GM12878 (cell line): ENCODE measurements at regions not wholly inside any gene's neighbourhood (a gene's known extent, or its start where the extent isn't known, plus 50 kb on each side); places are given as distances from the start of the nearest gene placed in this dataset.

Experiments used
- ATAC-seq: fragments of 200-7000 bp; cut with Tn5 transposase; 3 replicates; pipeline ENCODE4 v1.9.1; 2020; ENCODE audit warnings: mild to moderate bottlenecking, moderate library complexity
- BruUV-seq: library from RNA; stranded (reverse); fragments of 400-500 nt; replicated peaks from 2 replicates; lab custom pipeline; 2021; lab: Mats Ljungman, UMichigan
- CTCF ChIA-PET: fragments of 300-600 bp; sonication (Branson Sonifier 250); formaldehyde crosslinking; extraction: SDS; loops from one replicate; lab custom pipeline; 2021; ENCODE audit warnings: inconsistent platforms; lab: Yijun Ruan, JAX
- POLR2A ChIA-PET: fragments of 350-600 bp; formaldehyde crosslinking; extraction: SDS; loops from one replicate; lab custom pipeline; 2021; ENCODE audit warnings: inconsistent platforms; lab: Charles Lee
- RAD21 ChIA-PET: fragments of 300-600 bp; sonication (Branson Sonifier 250); formaldehyde crosslinking; loops from one replicate; lab custom pipeline; 2023; ENCODE audit warnings: antibody characterized with exemption; ENCODE audit not compliant: unreplicated experiment; lab: Charles Lee
- SMC1A ChIA-PET: fragments of 300-600 bp; sonication (Branson Sonifier 250); formaldehyde crosslinking; loops from one replicate; lab custom pipeline; 2023; ENCODE audit not compliant: unreplicated experiment, uncharacterized antibody; lab: Charles Lee
- DNase-seq: peaks from one replicate; pipeline ENCODE4 v3.0.0-alpha.2; 2011; ENCODE audit warnings: low read depth, low spot score
- FAIRE-seq: peaks from 3 replicates; lab custom pipeline; 2011; peaks lifted over from hg19 to GRCh38; lab: Jason Lieb, UNC
- H2AFZ ChIP-seq: 2 replicates; pipeline ENCODE4 v1.6.0; 2011; ENCODE audit warnings: low read depth, low read length, control low read depth; ENCODE audit not compliant: control insufficient read depth
- H3K27ac ChIP-seq: 2 replicates; pipeline ENCODE4 v1.5.1; 2011; ENCODE audit warnings: control low read depth; ENCODE audit not compliant: control insufficient read depth, insufficient read depth
- H3K27me3 ChIP-seq, 2 experiments: replicated peaks in 1 of 2; 2 replicates each; pipeline versions ENCODE4 v1.6.0 to v1.6.1; 2011; ENCODE audit warnings: low read length in 1 of 2; ENCODE audit not compliant: control insufficient read depth in 2 of 2, insufficient read depth in 2 of 2
- H3K36me3 ChIP-seq, 2 experiments: 2 replicates each; pipeline ENCODE4 v1.5.1; 2011; ENCODE audit warnings: low read length in 1 of 2; ENCODE audit not compliant: control insufficient read depth in 2 of 2, insufficient read depth in 2 of 2
- H3K4me1 ChIP-seq: 2 replicates; pipeline ENCODE4 v1.6.1; 2011; ENCODE audit warnings: mild to moderate bottlenecking, low read length, moderate library complexity, mixed read lengths; ENCODE audit not compliant: control insufficient read depth, insufficient read depth
- H3K4me2 ChIP-seq: 2 replicates; pipeline ENCODE4 v1.6.0; 2011; ENCODE audit warnings: control low read depth; ENCODE audit not compliant: control insufficient read depth, insufficient read depth
- H3K4me3 ChIP-seq: fragments of 200-600 bp; sonication (generic); 2 replicates; pipeline ENCODE4 v1.5.1; 2016
- H3K79me2 ChIP-seq: 2 replicates; pipeline ENCODE4 v1.6.0; 2011; ENCODE audit warnings: low read length; ENCODE audit not compliant: control insufficient read depth, insufficient read depth
- H3K9ac ChIP-seq: 2 replicates; pipeline ENCODE4 v1.8.0; 2011; ENCODE audit warnings: low read length, control low read depth, mixed read lengths; ENCODE audit not compliant: control insufficient read depth, insufficient read depth
- H3K9me3 ChIP-seq: replicated peaks from 3 replicates; pipeline ENCODE4 v1.5.1; 2011; ENCODE audit warnings: mild to moderate bottlenecking, low read length; ENCODE audit not compliant: control insufficient read depth, insufficient read depth
- H4K20me1 ChIP-seq: 2 replicates; pipeline ENCODE4 v1.6.0; 2011; ENCODE audit not compliant: control insufficient read depth, insufficient read depth
- BACH1 ChIP-seq: fragments of 450-650 bp; IDR thresholded peaks from 2 replicates; pipeline ENCODE4 v1.6.1; 2017; ENCODE audit warnings: mild to moderate bottlenecking, borderline replicate concordance
- CBX5 ChIP-seq: sonication (generic); IDR thresholded peaks from 2 replicates; pipeline ENCODE4 v1.6.1; 2016; ENCODE audit warnings: low read depth, moderate library complexity, mild to moderate bottlenecking, inconsistent platforms
- ESRRA ChIP-seq: IDR thresholded peaks from 2 replicates; pipeline ENCODE4 v1.6.1; 2012; ENCODE audit warnings: mild to moderate bottlenecking, low read length, improper control_type of control experiment
- MEF2A ChIP-seq: IDR thresholded peaks from 2 replicates; pipeline ENCODE4 v1.6.1; 2011; ENCODE audit warnings: low read depth, mild to moderate bottlenecking, low read length, moderate library complexity; ENCODE audit not compliant: insufficient read depth
- MTA2 ChIP-seq: fragments of 450-650 bp; IDR thresholded peaks from 2 replicates; pipeline ENCODE4 v1.6.1; 2016; ENCODE audit warnings: low read depth, mild to moderate bottlenecking, moderate library complexity
- NFYB ChIP-seq: IDR thresholded peaks from 2 replicates; pipeline ENCODE4 v1.6.1; 2011; ENCODE audit warnings: low read depth, mild to moderate bottlenecking, low read length, improper control_type of control experiment, moderate library complexity; ENCODE audit not compliant: insufficient read depth
- REST ChIP-seq: IDR thresholded peaks from 2 replicates; pipeline ENCODE4 v1.6.1; 2012; ENCODE audit warnings: mild to moderate bottlenecking, low read depth, low read length
- RUNX3 ChIP-seq: IDR thresholded peaks from 2 replicates; pipeline ENCODE4 v1.6.1; 2012; ENCODE audit warnings: low read length, inconsistent platforms
- SIX5 ChIP-seq: IDR thresholded peaks from 2 replicates; pipeline ENCODE4 v1.6.1; 2011; ENCODE audit warnings: mild to moderate bottlenecking, low read depth, low read length, moderate library complexity; ENCODE audit not compliant: severe bottlenecking
- SPI1 ChIP-seq: IDR thresholded peaks from 2 replicates; pipeline ENCODE4 v1.6.1; 2011; ENCODE audit warnings: low read depth, mild to moderate bottlenecking, low read length, moderate library complexity, borderline replicate concordance; ENCODE audit not compliant: insufficient read depth
- ZBTB40 ChIP-seq: fragments of 450-650 bp; IDR thresholded peaks from 2 replicates; pipeline ENCODE4 v1.6.1; 2016; ENCODE audit warnings: mild to moderate bottlenecking, moderate library complexity, borderline replicate concordance
- ZNF24 ChIP-seq: fragments of 450-650 bp; IDR thresholded peaks from 2 replicates; pipeline ENCODE4 v1.6.1; 2017; ENCODE audit warnings: antibody characterized with exemption, mild to moderate bottlenecking
- WGBS: methylation state at CpG from one replicate; pipeline ENCODE4 v1.1.6; 2016; ENCODE audit warnings: low lambda C conversion rate; ENCODE audit not compliant: insufficient replicate concordance, insufficient coverage; ENCODE audit errors: missing lambda C conversion rate; 5-methylcytosine and 5-hydroxymethylcytosine counted together
- in situ Hi-C: fragments of 300-500 bp; cut with MboI; formaldehyde crosslinking; loops from 9 replicates; pipeline ENCODE4 v1.14.3; 2018; ENCODE audit warnings: mixed read lengths
- intact Hi-C: fragments of 100-400 bp; cut with micrococcal nuclease; formaldehyde crosslinking; loops from one replicate; pipeline ENCODE4 v1.14.2; 2022; ENCODE audit not compliant: unreplicated experiment

- Histone ChIP-seq H3K27ac (no peak overlapping the region), H3K9me3 (no peaks in the 10 kb centered on the region), H3K79me2 (no peaks in the 10 kb centered on the region), H3K27me3 (no peaks in the 10 kb centered on the region), H3K9ac (no peak overlapping the region), H4K20me1 (no peaks in the 10 kb centered on the region), H2AFZ (no peak overlapping the region), H3K4me2 (no peak overlapping the region), H3K4me3 (no peak overlapping the region), H3K4me1 (no peaks in the 10 kb centered on the region), H3K36me3 (no peaks in the 10 kb centered on the region)
- ChIA-PET CTCF (no interaction called here), RAD21 (no interaction called here), SMC1A (no interaction called here), POLR2A (no interaction called here)
- WGBS: 69% methylated on average over 3 of the region's 3 CpGs
- no TSS peak for BruUV-seq
- in situ Hi-C loops (no loop called here), intact Hi-C loops (no loop called here)
- no peak for ATAC-seq
- DNase-seq: no peak
- no peak for TF ChIP-seq BACH1
- no peak for TF ChIP-seq SIX5
- no peak for TF ChIP-seq ZNF24
- no peak for TF ChIP-seq CBX5
- no peak for TF ChIP-seq SPI1
- no peak for TF ChIP-seq ESRRA
- no peak for FAIRE-seq
Observed at GRCh38 chr5:10921160-10921559, 160.1 kb upstream of the DAP start.

GRCh38 chr5:10920400-10920799 lies 159.4 kb upstream of the DAP start:
- POLR2A ChIA-PET: no interaction called here
- Histone ChIP-seq H2AFZ (no peak overlapping the region), H3K4me1 (no peaks in the 10 kb centered on the region), H3K4me2 (no peak overlapping the region), H3K79me2 (no peaks in the 10 kb centered on the region), H3K9ac (no peak overlapping the region), H3K27me3 (no peaks in the 10 kb centered on the region), H3K27ac (no peak overlapping the region), H3K36me3 (no peaks in the 10 kb centered on the region), H3K4me3 (no peak overlapping the region), H3K9me3 (no peaks in the 10 kb centered on the region), H4K20me1 (no peaks in the 10 kb centered on the region)
- in situ Hi-C loops: no loop called here
- ATAC-seq: no peak
- RAD21 ChIA-PET: no interaction called here
- CTCF ChIA-PET: no interaction called here
- WGBS: 0% methylated on average over 2 of the region's 2 CpGs
- no peak for FAIRE-seq
- intact Hi-C loops: no loop called here
- DNase-seq: no peak
- SMC1A ChIA-PET: no interaction called here
- no TSS peak for BruUV-seq
- TF ChIP-seq NFYB (no peak), ZBTB40 (no peak), MEF2A (no peak), MTA2 (no peak), REST (no peak), RUNX3 (no peak)
